GM19043 (cell line): ENCODE measurements at regions not wholly inside any gene's neighbourhood (a gene's known extent, or its start where the extent isn't known, plus 50 kb on each side); places are given as distances from the start of the nearest gene placed in this dataset.

Source experiments
- ATAC-seq: cut with Tn5 transposase; IDR thresholded peaks from one replicate; pipeline ENCODE4 v1.9.1; 2021; ENCODE audit warnings: low read depth; ENCODE audit not compliant: unreplicated experiment

GRCh38 chr2:18848646-18849045, 259.3 kb upstream of the NT5C1B start:
- no peak for ATAC-seq

- ATAC-seq = no peak
These were observed 256.6 kb upstream of the NT5C1B start for GRCh38 chr2:18845854-18846445.

- no peak for ATAC-seq
These were observed 253.5 kb upstream of the NT5C1B start for GRCh38 chr2:18842836-18843235.

- ATAC-seq = no peak
These were observed 252.1 kb upstream of the NT5C1B start for GRCh38 chr2:18841248-18842150.

- no peak for ATAC-seq
These were observed 247.9 kb upstream of the NT5C1B start for GRCh38 chr2:18837240-18837639.

- no peak for ATAC-seq
These were observed 247.1 kb upstream of the NT5C1B start for GRCh38 chr2:18836436-18836835.

- ATAC-seq = no peak
These were observed 246.4 kb upstream of the NT5C1B start for GRCh38 chr2:18835787-18836186.

GRCh38 chr2:18834341-18834740, 245.0 kb upstream of the NT5C1B start:
- no peak for ATAC-seq

- ATAC-seq = no peak
These were observed 244.6 kb upstream of the NT5C1B start for GRCh38 chr2:18833941-18834340.

GRCh38 chr2:18831916-18832510, 242.6 kb upstream of the NT5C1B start:
- no peak for ATAC-seq

GRCh38 chr2:18830962-18831361, 241.6 kb upstream of the NT5C1B start:
- ATAC-seq = no peak

GRCh38 chr2:18829976-18830375, 240.6 kb upstream of the NT5C1B start:
- no peak for ATAC-seq

GRCh38 chr2:18829251-18829902, 240.0 kb upstream of the NT5C1B start:
- no peak for ATAC-seq

GRCh38 chr2:18828296-18828695, 238.9 kb upstream of the NT5C1B start:
- ATAC-seq = no peak

- no peak for ATAC-seq
These were observed 236.5 kb upstream of the NT5C1B start for GRCh38 chr2:18825838-18826237.

- ATAC-seq = no peak
These were observed 235.5 kb upstream of the NT5C1B start for GRCh38 chr2:18824915-18825314.

- no peak for ATAC-seq
These were observed 235.0 kb upstream of the NT5C1B start for GRCh38 chr2:18824325-18824790.

GRCh38 chr2:18821431-18821830, 232.1 kb upstream of the NT5C1B start:
- ATAC-seq = no peak

- no peak for ATAC-seq
These were observed 231.6 kb upstream of the NT5C1B start for GRCh38 chr2:18820966-18821365.

GRCh38 chr2:18819566-18819965, 230.2 kb upstream of the NT5C1B start:
- ATAC-seq = no peak

- no peak for ATAC-seq
These were observed 225.0 kb upstream of the NT5C1B start for GRCh38 chr2:18814387-18814786.
